ENCODE measurements at regions not wholly inside any gene's neighbourhood (a gene's known extent, or its start where the extent isn't known, plus 50 kb on each side); places are given as distances from the start of the nearest gene placed in this dataset.

DNA sequence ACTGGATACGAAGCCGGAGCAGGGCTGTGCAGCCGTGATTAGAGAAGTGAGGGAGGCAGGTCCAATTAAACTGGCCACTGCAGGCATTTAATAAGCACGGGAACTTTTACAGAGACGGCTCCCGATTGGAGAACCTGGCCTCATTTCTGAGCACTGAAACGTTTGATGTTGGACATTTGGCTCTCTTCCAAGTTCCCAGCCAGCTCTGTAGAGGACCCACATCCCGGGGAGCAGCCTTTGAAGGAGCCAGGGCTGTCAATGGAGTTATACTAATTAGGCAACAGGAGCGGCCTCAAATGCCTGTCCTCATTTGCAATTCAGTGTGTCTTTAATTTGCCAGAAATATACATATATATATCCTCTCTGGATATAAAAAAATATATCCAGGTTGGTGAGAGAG is 499.4 kb upstream of the C16orf82 start:
- TF ChIP-seq, protein P1, sequence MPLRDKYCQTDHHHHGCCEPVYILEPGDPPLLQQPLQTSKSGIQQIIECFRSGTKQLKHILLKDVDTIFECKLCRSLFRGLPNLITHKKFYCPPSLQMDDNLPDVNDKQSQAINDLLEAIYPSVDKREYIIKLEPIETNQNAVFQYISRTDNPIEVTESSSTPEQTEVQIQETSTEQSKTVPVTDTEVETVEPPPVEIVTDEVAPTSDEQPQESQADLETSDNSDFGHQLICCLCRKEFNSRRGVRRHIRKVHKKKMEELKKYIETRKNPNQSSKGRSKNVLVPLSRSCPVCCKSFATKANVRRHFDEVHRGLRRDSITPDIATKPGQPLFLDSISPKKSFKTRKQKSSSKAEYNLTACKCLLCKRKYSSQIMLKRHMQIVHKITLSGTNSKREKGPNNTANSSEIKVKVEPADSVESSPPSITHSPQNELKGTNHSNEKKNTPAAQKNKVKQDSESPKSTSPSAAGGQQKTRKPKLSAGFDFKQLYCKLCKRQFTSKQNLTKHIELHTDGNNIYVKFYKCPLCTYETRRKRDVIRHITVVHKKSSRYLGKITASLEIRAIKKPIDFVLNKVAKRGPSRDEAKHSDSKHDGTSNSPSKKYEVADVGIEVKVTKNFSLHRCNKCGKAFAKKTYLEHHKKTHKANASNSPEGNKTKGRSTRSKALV (CRISPR knock-in tag; IDR thresholded peaks at IDR 0.05), result no peak
- TF ChIP-seq ZNF644 (CRISPR knock-in tag; IDR thresholded peaks at IDR 0.05; ENCODE audit: low read depth), result no peak

Measured in HepG2 (cell line).